GM23338 (cell line): ENCODE measurements at regions not wholly inside any gene's neighbourhood (a gene's known extent, or its start where the extent isn't known, plus 50 kb on each side); places are given as distances from the start of the nearest gene placed in this dataset.
"Not testable (repeated sequence)": the region's sequence is repeated elsewhere in the genome, so short reads cannot be mapped to it uniquely, and the experiment has no call there.

Experiments used
- ATAC-seq: fragments of 200-7000 bp; cut with Tn5 transposase; 3 replicates; pipeline ENCODE4 v1.9.1; 2020
- DNase-seq: peaks from one replicate; pipeline ENCODE4 v3.0.0-alpha.2; 2015; ENCODE audit warnings: low spot score
- H2AFZ ChIP-seq: fragments of 200-600 bp; sonication (generic); 2 replicates; pipeline ENCODE4 v1.8.0; 2016; ENCODE audit warnings: antibody characterized with exemption, mild to moderate bottlenecking, moderate library complexity
- H3F3A ChIP-seq: fragments of 200-600 bp; sonication (generic); replicated peaks from 2 replicates; pipeline ENCODE4 v1.8.0; 2017; ENCODE audit warnings: antibody characterized with exemption, mixed run types, low read depth
- H3K27ac ChIP-seq: fragments of 200-600 bp; sonication (generic); 2 replicates; pipeline ENCODE4 v1.6.1; 2016; ENCODE audit warnings: low read depth
- H3K27me3 ChIP-seq: fragments of 200-600 bp; sonication (generic); 2 replicates; pipeline ENCODE4 v1.8.0; 2016; ENCODE audit warnings: mild to moderate bottlenecking, mixed run types, moderate library complexity; ENCODE audit not compliant: insufficient read depth
- H3K36me3 ChIP-seq: fragments of 200-600 bp; sonication (generic); 2 replicates; pipeline ENCODE4 v1.8.0; 2016; ENCODE audit warnings: mild to moderate bottlenecking; ENCODE audit not compliant: insufficient read depth
- H3K4me1 ChIP-seq: fragments of 200-600 bp; sonication (generic); 2 replicates; pipeline ENCODE4 v1.8.0; 2016; ENCODE audit warnings: mild to moderate bottlenecking, moderate library complexity; ENCODE audit not compliant: insufficient read depth
- H3K4me2 ChIP-seq: fragments of 200-600 bp; sonication (generic); 2 replicates; pipeline ENCODE4 v1.7.1; 2017; ENCODE audit warnings: mixed run types
- H3K4me3 ChIP-seq: fragments of 200-600 bp; sonication (generic); 2 replicates; pipeline ENCODE4 v1.6.1; 2016; ENCODE audit warnings: mixed run types
- H3K79me2 ChIP-seq: fragments of 200-600 bp; sonication (generic); replicated peaks from 2 replicates; pipeline ENCODE4 v1.8.0; 2017; ENCODE audit warnings: mild to moderate bottlenecking; ENCODE audit not compliant: insufficient read depth
- H3K9me2 ChIP-seq: fragments of 200-600 bp; sonication (generic); 2 replicates; pipeline ENCODE4 v1.8.0; 2017; ENCODE audit not compliant: insufficient read depth
- H4K20me1 ChIP-seq: fragments of 200-600 bp; sonication (generic); replicated peaks from 2 replicates; pipeline ENCODE4 v1.8.0; 2017; ENCODE audit warnings: mild to moderate bottlenecking; ENCODE audit not compliant: insufficient read depth
- H3K27ac Mint-ChIP-seq: 2 replicates; pipeline ENCODE4 v1.8.0; 2020; ENCODE audit warnings: inconsistent platforms, mild to moderate bottlenecking, moderate library complexity, mixed read lengths
- H3K27me3 Mint-ChIP-seq: 3 replicates; pipeline ENCODE4 v1.8.0; 2022; ENCODE audit warnings: low read depth, mild to moderate bottlenecking, moderate library complexity, mixed read lengths, inconsistent platforms; ENCODE audit not compliant: insufficient read depth, poor library complexity
- H3K36me3 Mint-ChIP-seq: 3 replicates; pipeline ENCODE4 v1.8.0; 2021; ENCODE audit warnings: low read depth, mild to moderate bottlenecking, inconsistent platforms, moderate library complexity, mixed read lengths
- H3K4me1 Mint-ChIP-seq: 3 replicates; pipeline ENCODE4 v1.8.0; 2020; ENCODE audit warnings: mild to moderate bottlenecking, inconsistent platforms, mixed read lengths
- H3K4me3 Mint-ChIP-seq: 3 replicates; pipeline ENCODE4 v1.8.0; 2021; ENCODE audit warnings: moderate library complexity, mild to moderate bottlenecking, inconsistent platforms, mixed read lengths
- H3K9me3 Mint-ChIP-seq: 3 replicates; pipeline ENCODE4 v1.8.0; 2020; ENCODE audit warnings: moderate library complexity, mild to moderate bottlenecking, inconsistent platforms, mixed read lengths
- EZH2 ChIP-seq: fragments of 200-600 bp; sonication (generic); IDR thresholded peaks from one replicate; pipeline ENCODE4 v1.8.0; 2017; ENCODE audit warnings: antibody characterized with exemption, mild to moderate bottlenecking, low read depth; ENCODE audit not compliant: unreplicated experiment
- REST ChIP-seq: IDR thresholded peaks from one replicate; pipeline ENCODE4 v1.6.1; 2018; ENCODE audit warnings: antibody characterized with exemption; ENCODE audit not compliant: unreplicated experiment
- STAT1 ChIP-seq: IDR thresholded peaks from one replicate; pipeline ENCODE4 v1.6.1; 2016; ENCODE audit warnings: antibody characterized with exemption; ENCODE audit not compliant: unreplicated experiment
- ZNF114 ChIP-seq: fragments of 250-450 bp; sonication (Bioruptor Pico); IDR thresholded peaks from 2 replicates; pipeline ENCODE4 v1.5.0; 2020; ENCODE audit warnings: mild to moderate bottlenecking, moderate library complexity
- ZNF331 ChIP-seq: fragments of 250-450 bp; sonication (Bioruptor Pico); IDR thresholded peaks from 2 replicates; pipeline ENCODE4 v1.5.0; 2020; ENCODE audit warnings: low read depth, mild to moderate bottlenecking, moderate library complexity
- ZNF462 ChIP-seq: fragments of 250-450 bp; sonication (Bioruptor Pico); IDR thresholded peaks from 2 replicates; pipeline ENCODE4 v1.5.0; 2020; ENCODE audit warnings: mild to moderate bottlenecking, moderate library complexity

GRCh38 chr11:106173291-106173690 lies 95.8 kb downstream of the AASDHPPT start:
- H3K4me2 ChIP-seq: no peak overlapping the region
- H3K36me3 ChIP-seq: no peaks in the 10 kb centered on the region
- DNase-seq (no peak), ATAC-seq (no peak)
- no peaks in the 10 kb centered on the region for H4K20me1 ChIP-seq
- 0 out of 2 replicates have a peak overlapping the region, but pooled peaks have one; percentile 32 for H2AFZ ChIP-seq
- H3K4me3 ChIP-seq: no peak overlapping the region
- TF ChIP-seq STAT1 (no peak), EZH2 (no peak), REST (no peak), ZNF331 (CRISPR knock-in tag) (no peak), ZNF462 (CRISPR knock-in tag) (no peak), ZNF114 (CRISPR knock-in tag) (no peak)
- H3F3A ChIP-seq: no peaks in the 10 kb centered on the region
- H3K9me3 Mint-ChIP-seq: peaks cover 24% of the 10 kb centered on the region
- 0 out of 2 replicates have a peak, but pooled peaks cover 9% of the 10 kb centered on the region for H3K9me2 ChIP-seq
- H3K27ac ChIP-seq: no peak overlapping the region
- H3K27ac Mint-ChIP-seq: no peak overlapping the region
- H3K36me3 Mint-ChIP-seq: peaks cover 8% of the 10 kb centered on the region; the same call in 1 of the 3 replicates
- H3K4me1 ChIP-seq: 0 out of 2 replicates have a peak, but pooled peaks cover 6% of the 10 kb centered on the region
- H3K4me1 Mint-ChIP-seq: peaks cover 8% of the 10 kb centered on the region; the same call in 2 of the 3 replicates
- H3K27me3 ChIP-seq: no peaks in the 10 kb centered on the region
- H3K27me3 Mint-ChIP-seq: peaks cover 7% of the 10 kb centered on the region
- no peak overlapping the region for H3K4me3 Mint-ChIP-seq
- no peaks in the 10 kb centered on the region for H3K79me2 ChIP-seq

GRCh38 chr11:106174003-106174402 lies 96.5 kb downstream of the AASDHPPT start:
- H3K27me3 Mint-ChIP-seq, H3K27ac ChIP-seq, H3K27me3 ChIP-seq, H3K4me1 ChIP-seq, H3K4me3 Mint-ChIP-seq, ATAC-seq, H3K27ac Mint-ChIP-seq, H3K4me2 ChIP-seq, DNase-seq, H3K36me3 Mint-ChIP-seq, H3F3A ChIP-seq, H3K79me2 ChIP-seq, H2AFZ ChIP-seq, H3K36me3 ChIP-seq, H3K4me3 ChIP-seq, H3K9me2 ChIP-seq, H3K4me1 Mint-ChIP-seq, H4K20me1 ChIP-seq: not testable (repeated sequence)
- H3K9me3 Mint-ChIP-seq: peaks cover 24% of the 10 kb centered on the region
